ENCODE measurements at regions not wholly inside any gene's neighbourhood (a gene's known extent, or its start where the extent isn't known, plus 50 kb on each side); places are given as distances from the start of the nearest gene placed in this dataset.

DNA sequence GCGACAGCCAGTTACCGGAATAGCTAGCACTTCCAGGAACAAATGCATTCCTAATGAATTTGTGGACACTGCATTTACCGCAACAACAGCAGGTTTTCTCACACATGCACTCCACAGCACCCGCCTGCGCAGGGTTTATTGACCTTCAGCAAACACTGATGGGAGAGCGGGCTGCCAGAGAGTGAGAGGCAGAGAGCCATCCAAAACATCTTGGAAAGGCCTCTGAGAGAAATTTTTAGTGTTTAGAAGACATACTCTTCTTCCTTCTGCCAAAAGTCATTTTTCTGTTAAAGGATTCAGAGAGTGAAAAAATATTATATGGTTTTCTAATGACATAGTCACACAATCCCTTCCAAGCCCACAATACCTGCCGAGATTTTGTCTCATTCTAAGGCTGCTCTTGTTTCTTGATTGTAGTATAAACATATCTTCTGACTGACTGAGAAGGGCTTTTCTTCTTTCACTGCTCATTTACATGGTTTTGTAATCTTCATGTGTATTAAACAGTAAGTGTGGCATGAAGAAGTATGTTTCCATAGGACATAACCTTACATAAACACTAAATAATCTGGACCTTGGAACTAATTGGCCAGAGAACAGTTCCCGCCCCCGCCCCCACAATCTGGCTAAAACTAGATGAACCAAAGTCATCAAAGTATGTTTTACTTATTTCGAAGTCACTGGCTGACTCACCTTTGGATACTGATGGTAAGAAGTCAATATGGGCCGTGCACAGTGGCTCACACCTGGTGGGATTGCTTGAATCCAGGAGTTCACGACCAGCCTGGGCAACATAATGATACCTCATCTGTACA, 432.5 kb upstream of the MEF2C start:
- no peaks in the 10 kb centered on the region for H3K36me3 ChIP-seq
- no peak overlapping the region for H3K4me3 ChIP-seq
- H3K27ac ChIP-seq, result no peak overlapping the region
- DNase-seq (ENCODE audit: low spot score in 2 of 2), result no peak
- H3K4me1 ChIP-seq, result peaks cover 19% of the 10 kb centered on the region
- TF ChIP-seq EP300 (IDR thresholded peaks at IDR 0.05), result no peak
- TF ChIP-seq, protein P1, sequence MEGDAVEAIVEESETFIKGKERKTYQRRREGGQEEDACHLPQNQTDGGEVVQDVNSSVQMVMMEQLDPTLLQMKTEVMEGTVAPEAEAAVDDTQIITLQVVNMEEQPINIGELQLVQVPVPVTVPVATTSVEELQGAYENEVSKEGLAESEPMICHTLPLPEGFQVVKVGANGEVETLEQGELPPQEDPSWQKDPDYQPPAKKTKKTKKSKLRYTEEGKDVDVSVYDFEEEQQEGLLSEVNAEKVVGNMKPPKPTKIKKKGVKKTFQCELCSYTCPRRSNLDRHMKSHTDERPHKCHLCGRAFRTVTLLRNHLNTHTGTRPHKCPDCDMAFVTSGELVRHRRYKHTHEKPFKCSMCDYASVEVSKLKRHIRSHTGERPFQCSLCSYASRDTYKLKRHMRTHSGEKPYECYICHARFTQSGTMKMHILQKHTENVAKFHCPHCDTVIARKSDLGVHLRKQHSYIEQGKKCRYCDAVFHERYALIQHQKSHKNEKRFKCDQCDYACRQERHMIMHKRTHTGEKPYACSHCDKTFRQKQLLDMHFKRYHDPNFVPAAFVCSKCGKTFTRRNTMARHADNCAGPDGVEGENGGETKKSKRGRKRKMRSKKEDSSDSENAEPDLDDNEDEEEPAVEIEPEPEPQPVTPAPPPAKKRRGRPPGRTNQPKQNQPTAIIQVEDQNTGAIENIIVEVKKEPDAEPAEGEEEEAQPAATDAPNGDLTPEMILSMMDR (IDR thresholded peaks at IDR 0.05), result no peak
- no peak for TF ChIP-seq POLR2A (IDR thresholded peaks at IDR 0.05)
- no peak for TF ChIP-seq POLR2AphosphoS5 (IDR thresholded peaks at IDR 0.05)
- 70% methylated on average over 12 of the region's 12 CpGs for WGBS
- no peaks in the 10 kb centered on the region for H3K27me3 ChIP-seq
- H3K9me3 ChIP-seq, result no peaks in the 10 kb centered on the region

DNA sequence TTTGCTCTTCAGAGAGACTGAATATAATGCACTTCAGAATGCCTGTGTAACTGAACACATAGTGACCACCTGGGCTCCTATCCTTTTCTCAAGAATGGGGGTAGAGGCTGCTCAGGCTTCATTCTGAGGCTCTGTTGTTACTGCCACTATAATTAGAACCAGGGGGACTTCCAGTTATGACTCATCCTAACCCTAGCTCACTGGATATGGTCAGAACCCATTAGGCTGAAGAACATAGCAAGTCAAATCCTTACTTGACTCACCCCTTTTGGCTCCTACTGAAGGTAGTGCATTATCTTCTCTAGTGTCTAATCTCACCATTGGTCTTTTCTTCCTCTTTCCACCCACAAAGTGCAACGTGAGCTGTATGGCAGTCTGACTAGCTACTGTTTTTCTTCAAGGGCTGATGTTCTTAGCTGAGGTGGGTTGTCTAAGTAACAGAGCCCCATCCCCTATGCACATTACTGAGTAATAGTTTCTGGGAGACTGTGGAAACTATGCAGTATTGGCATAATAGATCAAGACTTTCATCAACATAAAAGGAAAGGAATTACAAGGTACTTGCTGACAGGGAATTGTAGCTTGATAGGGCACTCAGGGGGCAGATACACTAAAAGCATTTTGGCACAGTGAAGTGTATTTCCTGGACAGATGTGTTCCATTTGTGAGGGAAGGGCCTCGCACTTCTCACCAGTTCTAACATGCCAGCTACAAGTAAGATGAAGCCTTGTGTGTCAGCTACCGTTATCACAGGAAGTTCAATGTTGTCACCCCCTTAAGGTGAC, 431.0 kb upstream of the MEF2C start:
- Histone ChIP-seq H3K9me3 (no peaks in the 10 kb centered on the region), H3K36me3 (no peaks in the 10 kb centered on the region), H3K27me3 (no peaks in the 10 kb centered on the region), H3K27ac (no peak overlapping the region), H3K4me3 (no peak overlapping the region), H3K4me1 (peaks cover 19% of the 10 kb centered on the region)
- TF ChIP-seq, protein P1 (IDR thresholded peaks at IDR 0.05), result no peak
- TF ChIP-seq POLR2AphosphoS5 (IDR thresholded peaks at IDR 0.05), result no peak
- no peak for TF ChIP-seq EP300 (IDR thresholded peaks at IDR 0.05)
- no peak for TF ChIP-seq POLR2A (IDR thresholded peaks at IDR 0.05)
- WGBS, result 13% methylated on average over 3 of the region's 3 CpGs
- DNase-seq (ENCODE audit: low spot score in 2 of 2), result no peak

DNA sequence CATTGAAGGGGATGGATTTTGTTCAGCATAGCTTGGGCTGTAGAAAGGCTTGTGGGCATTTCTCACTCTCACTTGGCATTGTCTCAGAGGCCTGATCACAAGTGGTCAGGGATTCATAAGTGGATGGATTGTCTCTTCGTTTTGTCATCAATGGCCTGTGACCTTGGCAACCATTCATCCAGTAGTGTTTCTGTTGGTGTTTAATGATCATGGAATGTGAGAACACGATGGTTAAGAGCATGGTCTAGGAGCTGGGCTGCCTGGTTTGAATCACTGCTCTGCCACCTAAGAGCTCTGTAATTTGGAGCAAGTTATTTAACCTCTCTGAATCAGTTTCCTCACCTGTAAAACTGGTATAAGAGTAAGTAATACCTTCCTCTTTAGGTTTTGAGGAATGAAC, 430.1 kb upstream of the MEF2C start:
- TF ChIP-seq POLR2AphosphoS5 (IDR thresholded peaks at IDR 0.05) (no peak), POLR2A (IDR thresholded peaks at IDR 0.05) (no peak), EP300 (IDR thresholded peaks at IDR 0.05) (no peak)
- TF ChIP-seq, protein P1 (IDR thresholded peaks at IDR 0.05), result no peak
- DNase-seq (ENCODE audit: low spot score in 2 of 2), result no peak
- Histone ChIP-seq H3K9me3 (no peaks in the 10 kb centered on the region), H3K27ac (no peak overlapping the region), H3K36me3 (no peaks in the 10 kb centered on the region), H3K27me3 (no peaks in the 10 kb centered on the region), H3K4me3 (no peak overlapping the region), H3K4me1 (peaks cover 19% of the 10 kb centered on the region)
- WGBS, result 26% methylated on average over 2 of the region's 2 CpGs

DNA sequence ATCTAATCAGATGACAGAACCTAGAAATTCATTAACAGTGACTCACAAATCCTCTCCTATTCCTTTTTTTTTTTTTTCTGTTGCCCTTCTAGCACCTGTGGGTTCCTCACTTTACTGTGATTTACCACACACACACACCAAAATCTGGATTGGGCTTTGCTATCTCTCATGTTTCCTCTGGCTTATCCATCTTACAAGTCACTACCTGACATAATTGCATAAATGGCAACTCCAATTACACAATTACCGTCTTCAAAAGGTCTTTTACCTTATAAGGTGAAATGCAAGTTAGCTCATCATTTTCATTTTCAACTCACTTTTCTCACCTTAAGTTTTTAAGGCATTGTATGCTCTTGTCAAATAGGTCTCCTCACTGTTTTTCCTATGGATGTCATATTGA, 426.3 kb upstream of the MEF2C start:
- WGBS, result 76% methylated on average over 1 of the region's 1 CpG

More for the DNA sequence above, 426.3 kb upstream of the MEF2C start:
- TF ChIP-seq EP300 (IDR thresholded peaks at IDR 0.05) (no peak), POLR2A (IDR thresholded peaks at IDR 0.05) (no peak), POLR2AphosphoS5 (IDR thresholded peaks at IDR 0.05) (no peak)
- TF ChIP-seq, protein P1 (IDR thresholded peaks at IDR 0.05), result no peak
- DNase-seq (ENCODE audit: low spot score in 2 of 2), result no peak
- Histone ChIP-seq H3K36me3 (no peaks in the 10 kb centered on the region), H3K4me3 (no peak overlapping the region), H3K4me1 (peaks cover 7% of the 10 kb centered on the region), H3K27ac (no peak overlapping the region), H3K27me3 (no peaks in the 10 kb centered on the region), H3K9me3 (no peaks in the 10 kb centered on the region)
